ENCODE measurements at regions not wholly inside any gene's neighbourhood (a gene's known extent, or its start where the extent isn't known, plus 50 kb on each side); places are given as distances from the start of the nearest gene placed in this dataset.

GRCh38 chr6:144876689-144877088 is 591.6 kb downstream of the UTRN start:
- Histone ChIP-seq H3K4me2 (ENCODE audit: low read depth, low read length, poor library complexity, severe bottlenecking) (no peak overlapping the region), H3K27me3 (ENCODE audit: low read length) (no peaks in the 10 kb centered on the region), H3K9me3 (ENCODE audit: low read length) (no peaks in the 10 kb centered on the region), H3K4me1 (ENCODE audit: low read length) (no peaks in the 10 kb centered on the region), H3K36me3 (ENCODE audit: insufficient read depth, low read length) (no peaks in the 10 kb centered on the region), H3K9me2 (replicated peaks; ENCODE audit: insufficient read depth, low read length) (no peaks in the 10 kb centered on the region), H3K27ac (ENCODE audit: low read length) (no peak overlapping the region), H3K4me3 (ENCODE audit: low read length) (no peak overlapping the region), H3K79me2 (ENCODE audit: low read length) (no peaks in the 10 kb centered on the region), H2AFZ (ENCODE audit: low read length) (no peak overlapping the region), H4K20me1 (ENCODE audit: insufficient read depth, low read depth, low read length) (no peaks in the 10 kb centered on the region), H3K9ac (ENCODE audit: low read length) (no peak overlapping the region)
- no peak for DNase-seq

- Histone ChIP-seq H3K79me2 (ENCODE audit: low read length) (no peaks in the 10 kb centered on the region), H3K9me3 (ENCODE audit: low read length) (no peaks in the 10 kb centered on the region), H3K4me2 (ENCODE audit: low read depth, low read length, poor library complexity, severe bottlenecking) (no peak overlapping the region), H3K9me2 (replicated peaks; ENCODE audit: insufficient read depth, low read length) (no peaks in the 10 kb centered on the region), H3K4me3 (ENCODE audit: low read length) (no peak overlapping the region), H3K4me1 (ENCODE audit: low read length) (no peaks in the 10 kb centered on the region), H3K9ac (ENCODE audit: low read length) (no peak overlapping the region), H3K27me3 (ENCODE audit: low read length) (no peaks in the 10 kb centered on the region), H3K27ac (ENCODE audit: low read length) (no peak overlapping the region), H2AFZ (ENCODE audit: low read length) (no peak overlapping the region), H3K36me3 (ENCODE audit: insufficient read depth, low read length) (no peaks in the 10 kb centered on the region), H4K20me1 (ENCODE audit: insufficient read depth, low read depth, low read length) (no peaks in the 10 kb centered on the region)
- DNase-seq: no peak
These were observed 592.0 kb downstream of the UTRN start for GRCh38 chr6:144877118-144877517.

GRCh38 chr6:144878577-144878976 is 593.4 kb downstream of the UTRN start:
- H3K9me2 ChIP-seq (replicated peaks; ENCODE audit: insufficient read depth, low read length): no peaks in the 10 kb centered on the region
- H3K4me3 ChIP-seq (ENCODE audit: low read length): no peak overlapping the region
- H2AFZ ChIP-seq (ENCODE audit: low read length): no peak overlapping the region
- no peak overlapping the region for H3K4me2 ChIP-seq (ENCODE audit: low read depth, low read length, poor library complexity, severe bottlenecking)
- no peaks in the 10 kb centered on the region for H3K27me3 ChIP-seq (ENCODE audit: low read length)
- DNase-seq: no peak
- H3K4me1 ChIP-seq (ENCODE audit: low read length): no peaks in the 10 kb centered on the region
- no peaks in the 10 kb centered on the region for H3K79me2 ChIP-seq (ENCODE audit: low read length)
- H4K20me1 ChIP-seq (ENCODE audit: insufficient read depth, low read depth, low read length): no peaks in the 10 kb centered on the region
- H3K27ac ChIP-seq (ENCODE audit: low read length): no peak overlapping the region
- no peaks in the 10 kb centered on the region for H3K36me3 ChIP-seq (ENCODE audit: insufficient read depth, low read length)
- no peaks in the 10 kb centered on the region for H3K9me3 ChIP-seq (ENCODE audit: low read length)
- no peak overlapping the region for H3K9ac ChIP-seq (ENCODE audit: low read length)

DNA sequence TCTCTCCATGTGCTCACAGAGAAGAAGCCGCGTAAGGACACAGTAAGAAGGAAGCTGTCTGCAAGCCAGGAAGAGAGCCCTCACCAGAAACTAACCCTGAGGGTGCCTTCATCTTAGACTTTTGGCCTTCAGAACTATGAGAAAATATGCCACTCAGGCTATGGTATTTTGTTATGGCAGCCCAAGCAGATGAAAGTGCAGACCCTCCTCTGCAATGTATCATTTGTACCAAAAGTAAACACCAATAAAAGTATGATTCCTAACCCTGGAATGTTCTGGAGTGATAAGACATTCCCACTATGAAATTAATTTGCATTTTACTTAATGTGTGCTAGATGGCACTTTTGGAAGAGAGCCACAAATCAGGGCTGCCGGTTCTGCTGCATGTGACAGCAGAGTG is 594.3 kb downstream of the UTRN start:
- no peak for DNase-seq
- H2AFZ ChIP-seq (ENCODE audit: low read length): no peak overlapping the region
- H3K27me3 ChIP-seq (ENCODE audit: low read length): no peaks in the 10 kb centered on the region
- H3K4me2 ChIP-seq (ENCODE audit: low read depth, low read length, poor library complexity, severe bottlenecking): no peak overlapping the region
- no peak overlapping the region for H3K9ac ChIP-seq (ENCODE audit: low read length)
- H3K9me2 ChIP-seq (replicated peaks; ENCODE audit: insufficient read depth, low read length): no peaks in the 10 kb centered on the region
- no peaks in the 10 kb centered on the region for H3K36me3 ChIP-seq (ENCODE audit: insufficient read depth, low read length)
- H3K9me3 ChIP-seq (ENCODE audit: low read length): no peaks in the 10 kb centered on the region
- no peaks in the 10 kb centered on the region for H4K20me1 ChIP-seq (ENCODE audit: insufficient read depth, low read depth, low read length)
- H3K79me2 ChIP-seq (ENCODE audit: low read length): no peaks in the 10 kb centered on the region
- no peaks in the 10 kb centered on the region for H3K4me1 ChIP-seq (ENCODE audit: low read length)
- no peak overlapping the region for H3K4me3 ChIP-seq (ENCODE audit: low read length)
- H3K27ac ChIP-seq (ENCODE audit: low read length): no peak overlapping the region

DNA sequence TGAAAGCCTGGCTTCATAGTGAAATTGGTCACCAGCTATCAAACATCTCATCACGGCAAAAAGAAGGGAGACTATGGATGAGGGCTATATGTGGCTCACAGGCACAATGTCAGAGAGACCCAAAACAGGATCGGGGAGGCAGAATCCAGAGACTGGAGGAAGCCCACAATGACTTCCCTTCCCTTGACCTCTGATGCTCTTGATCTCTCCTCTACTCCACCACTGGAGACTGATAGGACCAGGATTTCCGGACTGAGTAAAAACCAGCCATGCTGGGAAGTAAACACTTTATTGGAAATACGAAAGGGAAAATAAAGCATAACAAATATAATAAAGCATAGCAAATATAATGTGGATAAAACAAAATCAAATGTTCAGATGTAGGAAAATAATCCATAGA is 597.3 kb downstream of the UTRN start:
- no peaks in the 10 kb centered on the region for H3K4me1 ChIP-seq (ENCODE audit: low read length)
- no peak for DNase-seq
- H3K4me2 ChIP-seq (ENCODE audit: low read depth, low read length, poor library complexity, severe bottlenecking): no peak overlapping the region
- no peaks in the 10 kb centered on the region for H3K9me3 ChIP-seq (ENCODE audit: low read length)
- H3K36me3 ChIP-seq (ENCODE audit: insufficient read depth, low read length): no peaks in the 10 kb centered on the region
- no peaks in the 10 kb centered on the region for H3K9me2 ChIP-seq (replicated peaks; ENCODE audit: insufficient read depth, low read length)
- H4K20me1 ChIP-seq (ENCODE audit: insufficient read depth, low read depth, low read length): no peaks in the 10 kb centered on the region
- H3K4me3 ChIP-seq (ENCODE audit: low read length): no peak overlapping the region
- no peaks in the 10 kb centered on the region for H3K79me2 ChIP-seq (ENCODE audit: low read length)
- H2AFZ ChIP-seq (ENCODE audit: low read length): no peak overlapping the region
- H3K27me3 ChIP-seq (ENCODE audit: low read length): no peaks in the 10 kb centered on the region
- no peak overlapping the region for H3K9ac ChIP-seq (ENCODE audit: low read length)
- no peak overlapping the region for H3K27ac ChIP-seq (ENCODE audit: low read length)

DNA sequence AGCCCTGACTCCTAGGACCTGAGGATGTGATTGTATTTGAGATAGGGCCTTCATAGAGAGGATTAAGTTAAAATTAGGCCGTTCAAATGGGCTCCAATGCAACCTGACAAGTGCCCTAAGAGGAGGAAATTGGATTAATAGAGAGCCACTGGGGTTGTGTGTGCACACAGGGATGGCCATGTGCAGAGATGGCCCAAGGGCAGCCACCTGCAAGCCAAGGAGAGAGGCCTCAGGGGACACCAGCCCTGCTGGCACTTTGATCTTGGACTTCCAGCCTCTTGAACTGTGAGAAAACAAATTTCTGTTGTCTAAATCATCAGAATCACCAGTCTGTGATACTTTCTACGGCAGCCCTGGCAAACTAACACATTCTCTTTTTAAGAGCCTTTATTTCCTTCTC is 598.8 kb downstream of the UTRN start:
- H3K36me3 ChIP-seq (ENCODE audit: insufficient read depth, low read length): no peaks in the 10 kb centered on the region
- no peak for DNase-seq
- H3K9me3 ChIP-seq (ENCODE audit: low read length): no peaks in the 10 kb centered on the region
- H3K79me2 ChIP-seq (ENCODE audit: low read length): no peaks in the 10 kb centered on the region
- H3K9ac ChIP-seq (ENCODE audit: low read length): no peak overlapping the region
- no peak overlapping the region for H2AFZ ChIP-seq (ENCODE audit: low read length)
- H3K9me2 ChIP-seq (replicated peaks; ENCODE audit: insufficient read depth, low read length): no peaks in the 10 kb centered on the region
- no peak overlapping the region for H3K4me2 ChIP-seq (ENCODE audit: low read depth, low read length, poor library complexity, severe bottlenecking)
- H3K27ac ChIP-seq (ENCODE audit: low read length): no peak overlapping the region
- H3K4me3 ChIP-seq (ENCODE audit: low read length): no peak overlapping the region
- H3K4me1 ChIP-seq (ENCODE audit: low read length): no peaks in the 10 kb centered on the region
- no peaks in the 10 kb centered on the region for H3K27me3 ChIP-seq (ENCODE audit: low read length)
- H4K20me1 ChIP-seq (ENCODE audit: insufficient read depth, low read depth, low read length): no peaks in the 10 kb centered on the region

GRCh38 chr6:144885817-144886216 is 600.7 kb downstream of the UTRN start:
- H3K4me3 ChIP-seq (ENCODE audit: low read length): no peak overlapping the region
- no peak overlapping the region for H2AFZ ChIP-seq (ENCODE audit: low read length)
- H3K9me3 ChIP-seq (ENCODE audit: low read length): no peaks in the 10 kb centered on the region
- H3K4me1 ChIP-seq (ENCODE audit: low read length): no peaks in the 10 kb centered on the region
- no peak overlapping the region for H3K4me2 ChIP-seq (ENCODE audit: low read depth, low read length, poor library complexity, severe bottlenecking)
- H3K36me3 ChIP-seq (ENCODE audit: insufficient read depth, low read length): no peaks in the 10 kb centered on the region
- H4K20me1 ChIP-seq (ENCODE audit: insufficient read depth, low read depth, low read length): no peaks in the 10 kb centered on the region
- no peaks in the 10 kb centered on the region for H3K9me2 ChIP-seq (replicated peaks; ENCODE audit: insufficient read depth, low read length)
- H3K79me2 ChIP-seq (ENCODE audit: low read length): no peaks in the 10 kb centered on the region
- no peaks in the 10 kb centered on the region for H3K27me3 ChIP-seq (ENCODE audit: low read length)
- H3K9ac ChIP-seq (ENCODE audit: low read length): no peak overlapping the region
- no peak for DNase-seq
- H3K27ac ChIP-seq (ENCODE audit: low read length): no peak overlapping the region

GRCh38 chr6:144886682-144887081 is 601.5 kb downstream of the UTRN start:
- no peaks in the 10 kb centered on the region for H3K9me2 ChIP-seq (replicated peaks; ENCODE audit: insufficient read depth, low read length)
- H3K27ac ChIP-seq (ENCODE audit: low read length): no peak overlapping the region
- no peaks in the 10 kb centered on the region for H3K27me3 ChIP-seq (ENCODE audit: low read length)
- no peak overlapping the region for H3K4me3 ChIP-seq (ENCODE audit: low read length)
- H3K4me2 ChIP-seq (ENCODE audit: low read depth, low read length, poor library complexity, severe bottlenecking): no peak overlapping the region
- H3K9me3 ChIP-seq (ENCODE audit: low read length): no peaks in the 10 kb centered on the region
- H4K20me1 ChIP-seq (ENCODE audit: insufficient read depth, low read depth, low read length): no peaks in the 10 kb centered on the region
- no peak overlapping the region for H3K9ac ChIP-seq (ENCODE audit: low read length)
- no peaks in the 10 kb centered on the region for H3K4me1 ChIP-seq (ENCODE audit: low read length)
- no peaks in the 10 kb centered on the region for H3K36me3 ChIP-seq (ENCODE audit: insufficient read depth, low read length)
- DNase-seq: no peak
- H3K79me2 ChIP-seq (ENCODE audit: low read length): no peaks in the 10 kb centered on the region
- no peak overlapping the region for H2AFZ ChIP-seq (ENCODE audit: low read length)

DNA sequence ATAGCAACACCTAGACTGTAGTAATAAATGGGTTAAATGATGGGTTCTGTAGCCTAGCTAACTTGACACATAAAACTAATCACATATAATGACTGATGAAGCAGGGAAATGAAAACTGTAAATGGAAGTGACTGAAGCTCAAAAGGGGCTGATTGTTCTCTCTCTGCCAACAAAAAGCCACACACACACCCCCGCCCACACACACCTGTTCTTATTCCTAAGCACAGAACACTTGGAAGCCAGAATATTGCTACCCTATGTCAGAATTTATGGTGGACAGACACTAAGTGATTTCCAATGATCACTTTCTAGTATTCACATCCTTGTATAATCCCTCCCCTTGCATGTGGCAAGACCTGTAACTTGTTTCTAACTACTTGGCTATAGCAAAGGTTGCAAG is 603.5 kb downstream of the UTRN start:
- no peak overlapping the region for H3K27ac ChIP-seq (ENCODE audit: low read length)
- H3K9me3 ChIP-seq (ENCODE audit: low read length): no peaks in the 10 kb centered on the region
- H3K9ac ChIP-seq (ENCODE audit: low read length): no peak overlapping the region
- H3K4me1 ChIP-seq (ENCODE audit: low read length): no peaks in the 10 kb centered on the region
- H3K4me3 ChIP-seq (ENCODE audit: low read length): no peak overlapping the region
- no peaks in the 10 kb centered on the region for H4K20me1 ChIP-seq (ENCODE audit: insufficient read depth, low read depth, low read length)
- H2AFZ ChIP-seq (ENCODE audit: low read length): no peak overlapping the region
- no peak for DNase-seq
- H3K9me2 ChIP-seq (replicated peaks; ENCODE audit: insufficient read depth, low read length): no peaks in the 10 kb centered on the region
- no peaks in the 10 kb centered on the region for H3K79me2 ChIP-seq (ENCODE audit: low read length)
- no peaks in the 10 kb centered on the region for H3K36me3 ChIP-seq (ENCODE audit: insufficient read depth, low read length)
- no peak overlapping the region for H3K4me2 ChIP-seq (ENCODE audit: low read depth, low read length, poor library complexity, severe bottlenecking)
- no peaks in the 10 kb centered on the region for H3K27me3 ChIP-seq (ENCODE audit: low read length)
